Activated CD4-positive, alpha-beta T cell treated with anti-CD3 and anti-CD28 coated beads, Interleukin-2, amount 10 ng/mL, durations not matched to agents 7 days and 5 days (primary cell): ENCODE measurements at regions not wholly inside any gene's neighbourhood (a gene's known extent, or its start where the extent isn't known, plus 50 kb on each side); places are given as distances from the start of the nearest gene placed in this dataset.

Experiments used
- CTCF ChIA-PET: fragments of 350-600 bp; sonication (Branson Sonifier 250); formaldehyde crosslinking; loops from one replicate; lab custom pipeline; 2021; ENCODE audit warnings: antibody characterized with exemption; lab: Charles Lee
- POLR2A ChIA-PET: fragments of 350-600 bp; sonication (Branson Sonifier 250); formaldehyde crosslinking; loops from one replicate; lab custom pipeline; 2021; ENCODE audit warnings: antibody characterized with exemption; lab: Charles Lee
- DNase-seq: peaks from one replicate; pipeline ENCODE4 v3.0.0-alpha.2; 2020
- H3K27ac Mint-ChIP-seq: one replicate; pipeline ENCODE4 v1.8.0; 2021; ENCODE audit warnings: mild to moderate bottlenecking, moderate library complexity, mixed read lengths
- H3K27me3 Mint-ChIP-seq: one replicate; pipeline ENCODE4 v1.8.0; 2021; ENCODE audit warnings: mixed read lengths
- H3K36me3 Mint-ChIP-seq: one replicate; pipeline ENCODE4 v1.8.0; 2021; ENCODE audit warnings: low read depth, mixed read lengths
- H3K4me1 Mint-ChIP-seq: one replicate; pipeline ENCODE4 v1.8.0; 2021; ENCODE audit warnings: mixed read lengths
- H3K4me3 Mint-ChIP-seq: one replicate; pipeline ENCODE4 v1.8.0; 2021; ENCODE audit warnings: mild to moderate bottlenecking, moderate library complexity, mixed read lengths
- H3K9me3 Mint-ChIP-seq: one replicate; pipeline ENCODE4 v1.8.0; 2021; ENCODE audit warnings: mixed read lengths

GRCh38 chr1:115545791-115546733 lies 95.7 kb upstream of the VANGL1 start:
- H3K27ac Mint-ChIP-seq: no peak overlapping the region
- peaks cover 5% of the 10 kb centered on the region for H3K27me3 Mint-ChIP-seq
- ChIA-PET CTCF (interaction anchor here (1.3 kb wide), 1 partner anchor 209 kb away, joined by 5 read pairs; no protein-coding TSS in a partner anchor), POLR2A (no interaction called here)
- DNase-seq: no peak
- no peak overlapping the region for H3K4me3 Mint-ChIP-seq
- H3K9me3 Mint-ChIP-seq: no peaks in the 10 kb centered on the region
- H3K4me1 Mint-ChIP-seq: no peaks in the 10 kb centered on the region
- H3K36me3 Mint-ChIP-seq: no peaks in the 10 kb centered on the region

DNA sequence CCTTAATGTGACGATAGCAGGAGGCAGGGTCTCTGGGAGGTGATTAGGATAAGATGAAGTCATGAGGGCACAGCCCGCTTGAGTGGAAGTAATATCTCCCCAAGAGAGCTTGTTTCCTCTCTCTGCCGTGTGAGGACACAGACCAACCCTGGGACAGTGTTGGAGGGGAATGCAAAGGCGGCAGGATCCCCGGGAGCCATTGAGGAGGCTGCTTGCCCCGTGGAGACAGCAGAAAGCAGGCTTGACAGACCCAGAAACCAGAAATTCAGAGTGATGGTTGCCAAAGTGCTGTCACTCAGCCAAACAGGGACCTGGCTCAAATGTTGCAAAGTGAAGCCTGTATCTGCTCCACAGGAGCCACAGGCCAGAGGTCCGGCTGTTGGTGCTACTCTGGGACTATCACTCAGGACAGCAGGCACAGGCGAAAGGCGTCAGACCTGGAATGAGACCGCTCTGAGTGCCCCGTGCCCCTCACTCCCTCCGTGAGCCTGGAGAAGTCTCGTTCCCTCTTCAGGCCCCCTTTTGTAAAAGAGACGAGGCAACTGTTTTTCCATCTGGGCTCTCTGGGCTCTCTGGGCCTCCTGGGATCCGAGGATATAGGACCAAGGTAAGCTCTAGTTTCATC lies 96.6 kb upstream of the VANGL1 start:
- no peak overlapping the region for H3K27ac Mint-ChIP-seq
- H3K4me3 Mint-ChIP-seq: no peak overlapping the region
- no peak for DNase-seq
- no peaks in the 10 kb centered on the region for H3K9me3 Mint-ChIP-seq
- peaks cover 5% of the 10 kb centered on the region for H3K27me3 Mint-ChIP-seq
- H3K36me3 Mint-ChIP-seq: no peaks in the 10 kb centered on the region
- POLR2A ChIA-PET: no interaction called here
- CTCF ChIA-PET: interaction anchor here (1.3 kb wide), 1 partner anchor 208 kb away, joined by 5 read pairs; no protein-coding TSS in a partner anchor
- H3K4me1 Mint-ChIP-seq: no peaks in the 10 kb centered on the region

DNA sequence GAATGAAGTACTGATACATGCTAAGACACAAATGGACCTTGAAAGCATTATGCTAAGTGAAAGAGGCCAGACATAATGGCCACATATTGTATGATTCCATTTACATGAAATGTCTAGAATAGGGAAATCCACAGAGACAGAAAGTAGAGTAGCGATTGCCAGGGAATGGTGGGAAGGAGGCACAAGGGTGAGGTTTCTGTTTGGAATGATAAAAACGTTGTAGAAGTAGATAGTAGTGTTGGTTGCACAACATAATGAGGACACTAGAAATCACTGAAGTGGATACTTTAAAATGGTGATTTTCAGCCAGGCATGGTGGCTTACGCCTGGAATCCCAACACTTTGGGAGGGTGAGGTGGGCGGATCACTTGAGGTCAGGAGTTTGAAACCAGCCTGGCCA lies 97.6 kb upstream of the VANGL1 start:
- no peaks in the 10 kb centered on the region for H3K36me3 Mint-ChIP-seq
- DNase-seq: no peak
- no peaks in the 10 kb centered on the region for H3K9me3 Mint-ChIP-seq
- POLR2A ChIA-PET: no interaction called here
- no peak overlapping the region for H3K4me3 Mint-ChIP-seq
- CTCF ChIA-PET: no interaction called here
- H3K27ac Mint-ChIP-seq: no peak overlapping the region
- no peaks in the 10 kb centered on the region for H3K4me1 Mint-ChIP-seq
- peaks cover 5% of the 10 kb centered on the region for H3K27me3 Mint-ChIP-seq

- CTCF ChIA-PET: interaction anchor here (1.0 kb wide), 1 partner anchor 19 kb away, joined by 3 read pairs; no protein-coding TSS in a partner anchor
- H3K9me3 Mint-ChIP-seq: no peaks in the 10 kb centered on the region
- POLR2A ChIA-PET: no interaction called here
Measured at GRCh38 chr1:115543247-115543646, 98.5 kb upstream of the VANGL1 start.

GRCh38 chr1:115539736-115540135 lies 102.0 kb upstream of the VANGL1 start:
- POLR2A ChIA-PET: no interaction called here
- H3K27ac Mint-ChIP-seq: no peak overlapping the region
- CTCF ChIA-PET: no interaction called here
- no peaks in the 10 kb centered on the region for H3K9me3 Mint-ChIP-seq
- no peaks in the 10 kb centered on the region for H3K36me3 Mint-ChIP-seq
- no peaks in the 10 kb centered on the region for H3K4me1 Mint-ChIP-seq
- DNase-seq: no peak
- peaks cover 7% of the 10 kb centered on the region for H3K27me3 Mint-ChIP-seq
- H3K4me3 Mint-ChIP-seq: no peak overlapping the region

More at GRCh38 chr1:115543247-115543646, 98.5 kb upstream of the VANGL1 start:
- peaks cover 5% of the 10 kb centered on the region for H3K27me3 Mint-ChIP-seq
- H3K27ac Mint-ChIP-seq: no peak overlapping the region
- H3K36me3 Mint-ChIP-seq: no peaks in the 10 kb centered on the region
- no peaks in the 10 kb centered on the region for H3K4me1 Mint-ChIP-seq
- DNase-seq: no peak
- no peak overlapping the region for H3K4me3 Mint-ChIP-seq

DNA sequence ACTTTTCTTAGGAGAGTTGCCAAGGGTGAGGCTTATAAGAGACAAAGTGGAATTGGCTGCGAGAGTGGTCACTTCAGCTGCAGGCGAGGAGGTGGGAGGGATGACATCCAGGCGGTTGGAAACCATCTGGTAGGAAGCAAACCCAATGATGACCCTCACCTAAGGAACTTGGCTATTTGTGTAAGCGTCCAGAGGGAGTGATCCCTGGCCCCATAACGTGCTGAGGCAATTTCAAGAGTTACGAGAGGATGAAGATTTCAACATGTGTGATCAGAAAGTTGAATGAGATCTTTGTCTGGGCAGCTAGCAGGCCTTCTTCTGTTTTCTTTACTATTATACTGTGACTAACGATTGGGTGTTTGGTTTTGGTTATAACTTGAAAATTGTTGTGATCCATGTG lies 102.7 kb upstream of the VANGL1 start:
- POLR2A ChIA-PET: no interaction called here
- Mint-ChIP-seq H3K4me1 (no peaks in the 10 kb centered on the region), H3K9me3 (no peaks in the 10 kb centered on the region), H3K36me3 (no peaks in the 10 kb centered on the region), H3K27ac (no peak overlapping the region), H3K27me3 (peaks cover 6% of the 10 kb centered on the region), H3K4me3 (no peak overlapping the region)
- CTCF ChIA-PET: no interaction called here
- no peak for DNase-seq

DNA sequence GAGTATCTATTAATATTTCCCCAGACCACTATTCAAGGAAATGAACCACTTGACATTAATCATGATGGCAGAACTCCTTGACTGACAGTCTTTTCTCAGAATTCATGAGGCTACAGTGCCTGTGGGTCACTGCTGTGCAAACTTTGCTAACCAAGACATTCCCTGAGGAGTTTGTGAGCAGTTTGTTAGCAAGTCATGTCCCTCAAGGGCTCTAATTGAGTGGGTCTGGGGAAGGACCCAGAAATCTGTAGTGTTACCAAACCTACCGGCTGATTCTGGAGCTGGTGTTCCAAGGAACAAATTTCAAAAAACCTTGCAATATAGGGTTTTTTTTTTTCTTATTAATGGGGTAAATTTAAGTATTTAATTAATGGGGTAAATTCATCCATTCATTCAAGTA lies 103.2 kb upstream of the VANGL1 start:
- ChIA-PET CTCF (no interaction called here), POLR2A (no interaction called here)
- DNase-seq: no peak
- no peak overlapping the region for H3K4me3 Mint-ChIP-seq
- H3K4me1 Mint-ChIP-seq: no peaks in the 10 kb centered on the region
- no peaks in the 10 kb centered on the region for H3K9me3 Mint-ChIP-seq
- H3K36me3 Mint-ChIP-seq: no peaks in the 10 kb centered on the region
- H3K27ac Mint-ChIP-seq: no peak overlapping the region
- peaks cover 4% of the 10 kb centered on the region for H3K27me3 Mint-ChIP-seq

- Mint-ChIP-seq H3K27ac (no peak overlapping the region), H3K4me3 (no peak overlapping the region), H3K27me3 (peaks cover 2% of the 10 kb centered on the region), H3K9me3 (no peaks in the 10 kb centered on the region), H3K4me1 (no peaks in the 10 kb centered on the region), H3K36me3 (no peaks in the 10 kb centered on the region)
- POLR2A ChIA-PET: no interaction called here
- no peak for DNase-seq
- CTCF ChIA-PET: no interaction called here
Measured at GRCh38 chr1:115537415-115537814, 104.4 kb upstream of the VANGL1 start.

- CTCF ChIA-PET: no interaction called here
- POLR2A ChIA-PET: no interaction called here
- H3K9me3 Mint-ChIP-seq: no peaks in the 10 kb centered on the region
Measured at GRCh38 chr1:115536279-115536816, 105.4 kb upstream of the VANGL1 start.

GRCh38 chr1:115534106-115534505 lies 107.7 kb upstream of the VANGL1 start:
- ChIA-PET POLR2A (no interaction called here), CTCF (no interaction called here)
- H3K4me3 Mint-ChIP-seq: no peak overlapping the region
- DNase-seq: no peak
- no peaks in the 10 kb centered on the region for H3K36me3 Mint-ChIP-seq
- no peaks in the 10 kb centered on the region for H3K9me3 Mint-ChIP-seq
- H3K27ac Mint-ChIP-seq: no peak overlapping the region
- no peaks in the 10 kb centered on the region for H3K4me1 Mint-ChIP-seq
- peaks cover 2% of the 10 kb centered on the region for H3K27me3 Mint-ChIP-seq

More at GRCh38 chr1:115536279-115536816, 105.4 kb upstream of the VANGL1 start:
- DNase-seq: no peak
- Mint-ChIP-seq H3K4me3 (no peak overlapping the region), H3K27me3 (peaks cover 2% of the 10 kb centered on the region), H3K36me3 (no peaks in the 10 kb centered on the region), H3K27ac (no peak overlapping the region), H3K4me1 (no peaks in the 10 kb centered on the region)

- ChIA-PET POLR2A (no interaction called here), CTCF (no interaction called here)
- Mint-ChIP-seq H3K4me1 (no peaks in the 10 kb centered on the region), H3K4me3 (no peak overlapping the region), H3K36me3 (no peaks in the 10 kb centered on the region), H3K9me3 (no peaks in the 10 kb centered on the region), H3K27me3 (peaks cover 3% of the 10 kb centered on the region), H3K27ac (no peak overlapping the region)
- no peak for DNase-seq
Measured at GRCh38 chr1:115531631-115532264, 110.0 kb upstream of the VANGL1 start.

- Mint-ChIP-seq H3K9me3 (no peaks in the 10 kb centered on the region), H3K27ac (no peak overlapping the region), H3K36me3 (no peaks in the 10 kb centered on the region), H3K4me1 (no peaks in the 10 kb centered on the region), H3K27me3 (peaks cover 3% of the 10 kb centered on the region), H3K4me3 (no peak overlapping the region)
- CTCF ChIA-PET: interaction anchor here (0.6 kb wide), 1 partner anchor 276 kb away, joined by 4 read pairs; no protein-coding TSS in a partner anchor
- no peak for DNase-seq
- POLR2A ChIA-PET: no interaction called here
Measured at GRCh38 chr1:115530407-115530806, 111.4 kb upstream of the VANGL1 start.
